ENCODE measurements at regions not wholly inside any gene's neighbourhood (a gene's known extent, or its start where the extent isn't known, plus 50 kb on each side); places are given as distances from the start of the nearest gene placed in this dataset.
"Not testable (repeated sequence)": the region's sequence is repeated elsewhere in the genome, so short reads cannot be mapped to it uniquely, and the experiment has no call there.

DNA sequence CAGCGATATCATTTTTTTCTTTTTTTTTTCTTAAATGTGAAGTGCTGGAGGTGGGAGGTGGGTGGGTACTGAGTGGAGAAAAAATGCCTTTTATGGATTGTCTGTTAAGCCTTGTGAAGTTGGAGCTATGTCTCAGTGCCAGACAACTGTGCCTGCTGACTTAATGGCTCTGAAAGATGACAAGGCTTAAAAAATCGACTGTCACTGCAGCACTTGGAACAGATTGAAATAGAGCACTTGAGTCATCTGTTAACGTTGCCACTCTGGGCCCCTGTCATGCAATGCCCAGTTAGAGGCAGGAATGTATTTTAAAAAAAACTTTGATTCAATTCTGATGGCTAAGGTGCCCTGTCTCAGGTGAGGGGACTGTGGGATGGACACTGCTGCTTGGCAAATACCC lies 108.2 kb upstream of the HS3ST2 start:
- no peak for TF ChIP-seq POLR2A (IDR thresholded peaks at IDR 0.05)
- TF ChIP-seq, protein P1, sequence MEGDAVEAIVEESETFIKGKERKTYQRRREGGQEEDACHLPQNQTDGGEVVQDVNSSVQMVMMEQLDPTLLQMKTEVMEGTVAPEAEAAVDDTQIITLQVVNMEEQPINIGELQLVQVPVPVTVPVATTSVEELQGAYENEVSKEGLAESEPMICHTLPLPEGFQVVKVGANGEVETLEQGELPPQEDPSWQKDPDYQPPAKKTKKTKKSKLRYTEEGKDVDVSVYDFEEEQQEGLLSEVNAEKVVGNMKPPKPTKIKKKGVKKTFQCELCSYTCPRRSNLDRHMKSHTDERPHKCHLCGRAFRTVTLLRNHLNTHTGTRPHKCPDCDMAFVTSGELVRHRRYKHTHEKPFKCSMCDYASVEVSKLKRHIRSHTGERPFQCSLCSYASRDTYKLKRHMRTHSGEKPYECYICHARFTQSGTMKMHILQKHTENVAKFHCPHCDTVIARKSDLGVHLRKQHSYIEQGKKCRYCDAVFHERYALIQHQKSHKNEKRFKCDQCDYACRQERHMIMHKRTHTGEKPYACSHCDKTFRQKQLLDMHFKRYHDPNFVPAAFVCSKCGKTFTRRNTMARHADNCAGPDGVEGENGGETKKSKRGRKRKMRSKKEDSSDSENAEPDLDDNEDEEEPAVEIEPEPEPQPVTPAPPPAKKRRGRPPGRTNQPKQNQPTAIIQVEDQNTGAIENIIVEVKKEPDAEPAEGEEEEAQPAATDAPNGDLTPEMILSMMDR (IDR thresholded peaks at IDR 0.05): no peak
- no peak for ATAC-seq

GRCh38 chr16:22710326-22710725 lies 103.6 kb upstream of the HS3ST2 start:
- Histone ChIP-seq H3K36me3 (replicated peaks in 1 of 2; ENCODE audit: insufficient read depth in 1 of 2, low read depth in 2 of 2) (no peaks in the 10 kb centered on the region), H3K4me3 (no peak overlapping the region), H3K27me3 (no peaks in the 10 kb centered on the region), H3K27ac (no peak overlapping the region), H3K4me1 (no peaks in the 10 kb centered on the region), H3K9me3 (peaks cover 0 to 16% (median 0%) of the 10 kb centered on the region in 3 donors)
- TF ChIP-seq, protein P1 (IDR thresholded peaks at IDR 0.05): no peak
- ATAC-seq (no peak), DNase-seq (no peak)
- intact Hi-C loops (cut with DNase I): no loop called here
- WGBS, 2 donors: 55 to 80% methylated on average over 1 of the region's 1 CpG

More for the DNA sequence above, 108.2 kb upstream of the HS3ST2 start:
- no peaks in the 10 kb centered on the region for H3K4me1 ChIP-seq
- DNase-seq: no peak
- H3K27ac ChIP-seq: no peak overlapping the region
- H3K4me3 ChIP-seq: no peak overlapping the region
- H3K9me3 ChIP-seq: no peaks in the 10 kb centered on the region
- H3K36me3 ChIP-seq (replicated peaks in 1 of 2; ENCODE audit: insufficient read depth in 1 of 2, low read depth in 2 of 2): no peaks in the 10 kb centered on the region
- WGBS, 2 donors: 38 to 39% methylated on average over 3 of the region's 3 CpGs
- intact Hi-C loops (cut with DNase I): no loop called here
- no peaks in the 10 kb centered on the region for H3K27me3 ChIP-seq

GRCh38 chr16:22711847-22712246 lies 102.1 kb upstream of the HS3ST2 start:
- Histone ChIP-seq H3K9me3 (peaks cover 0 to 16% (median 0%) of the 10 kb centered on the region in 3 donors), H3K36me3 (replicated peaks in 1 of 2; ENCODE audit: insufficient read depth in 1 of 2, low read depth in 2 of 2) (no peaks in the 10 kb centered on the region), H3K4me1 (no peaks in the 10 kb centered on the region), H3K27me3 (no peaks in the 10 kb centered on the region), H3K4me3 (no peak overlapping the region), H3K27ac (no peak overlapping the region)
- 83 to 90% methylated on average over 2 of the region's 2 CpGs for WGBS, 2 donors
- TF ChIP-seq, protein P1 (IDR thresholded peaks at IDR 0.05): no peak
- TF ChIP-seq POLR2A (IDR thresholded peaks at IDR 0.05): no peak
- intact Hi-C loops (cut with DNase I): no loop called here
- ATAC-seq: no peak
- DNase-seq: no peak

- no peaks in the 10 kb centered on the region for H3K4me1 ChIP-seq
- no peak for TF ChIP-seq POLR2A (IDR thresholded peaks at IDR 0.05)
- TF ChIP-seq, protein P1 (IDR thresholded peaks at IDR 0.05): no peak
- 68 to 72% methylated on average over 5 of the region's 5 CpGs for WGBS, 2 donors
- H3K4me3 ChIP-seq: no peak overlapping the region
- intact Hi-C loops (cut with DNase I): no loop called here
- no peaks in the 10 kb centered on the region for H3K27me3 ChIP-seq
- no peak for DNase-seq
- no peak for ATAC-seq
- H3K27ac ChIP-seq: no peak overlapping the region
- peaks cover 0 to 16% (median 0%) of the 10 kb centered on the region in 3 donors for H3K9me3 ChIP-seq
- no peaks in the 10 kb centered on the region for H3K36me3 ChIP-seq (replicated peaks in 1 of 2; ENCODE audit: insufficient read depth in 1 of 2, low read depth in 2 of 2)
Measured at GRCh38 chr16:22712471-22712870, 101.5 kb upstream of the HS3ST2 start.

DNA sequence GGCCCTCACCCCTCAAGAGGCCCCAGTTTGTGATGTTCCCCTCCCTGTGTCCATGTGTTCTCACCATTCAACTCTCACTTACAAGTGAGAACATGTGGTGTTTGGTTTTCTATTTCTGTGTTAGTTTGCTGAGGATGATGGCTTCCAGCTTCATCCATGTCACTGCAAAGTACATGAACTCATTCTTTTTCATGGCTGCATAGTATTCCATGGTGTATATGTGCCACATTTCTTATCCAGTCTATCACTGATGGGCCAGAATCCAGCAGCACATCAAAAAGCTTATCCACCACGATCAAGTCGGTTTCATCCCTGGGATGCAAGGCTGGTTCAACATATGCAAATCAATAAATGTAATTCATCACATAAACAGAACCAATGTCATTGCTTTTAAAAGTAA lies 95.4 kb upstream of the HS3ST2 start:
- 62 to 69% methylated on average over 2 of the region's 2 CpGs for WGBS, 2 donors
- H3K27me3 ChIP-seq; H3K27ac ChIP-seq; ATAC-seq; H3K36me3 ChIP-seq (replicated peaks in 1 of 2; ENCODE audit: insufficient read depth in 1 of 2, low read depth in 2 of 2); H3K9me3 ChIP-seq; H3K4me1 ChIP-seq; H3K4me3 ChIP-seq; intact Hi-C loops (cut with DNase I); DNase-seq: not testable (repeated sequence)
